GM18858 (cell line): ENCODE measurements at regions not wholly inside any gene's neighbourhood (a gene's known extent, or its start where the extent isn't known, plus 50 kb on each side); places are given as distances from the start of the nearest gene placed in this dataset.

Experiments
- ATAC-seq: cut with Tn5 transposase; IDR thresholded peaks from one replicate; pipeline ENCODE4 v1.9.1; 2021; ENCODE audit not compliant: unreplicated experiment

DNA sequence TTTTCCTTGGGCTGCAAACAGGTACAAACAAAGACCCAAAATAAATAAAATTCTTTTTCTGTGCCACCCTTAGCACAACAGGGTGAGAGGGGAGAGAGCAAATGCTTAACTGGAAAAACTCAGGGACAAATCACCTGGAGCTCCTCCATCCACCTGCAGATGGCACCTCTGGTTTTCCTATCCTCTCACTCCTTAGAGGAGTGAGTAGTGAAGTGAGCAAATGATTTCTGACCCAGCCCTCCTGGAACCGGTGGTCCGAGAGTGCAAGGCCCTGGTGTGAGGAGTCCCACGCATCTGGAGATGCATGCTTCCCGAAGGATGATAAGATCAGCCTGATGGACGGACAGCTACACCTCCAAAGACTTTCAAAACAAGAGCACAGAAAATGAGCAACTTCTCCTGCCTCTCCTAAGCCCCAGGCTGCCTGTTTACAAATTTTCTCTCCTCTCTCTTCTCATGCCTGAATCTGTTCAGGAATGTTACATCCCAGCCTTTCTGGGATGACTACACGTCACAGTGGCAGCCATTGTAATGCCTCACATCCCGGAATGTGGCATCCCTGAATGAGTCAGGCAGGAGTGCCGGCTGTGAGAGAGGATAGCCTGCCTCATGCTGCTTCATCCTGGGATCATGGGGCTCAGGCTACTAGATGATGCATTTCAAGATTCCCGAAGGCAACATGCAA lies 86.4 kb downstream of the ADRB2 start:
- ATAC-seq: no peak

DNA sequence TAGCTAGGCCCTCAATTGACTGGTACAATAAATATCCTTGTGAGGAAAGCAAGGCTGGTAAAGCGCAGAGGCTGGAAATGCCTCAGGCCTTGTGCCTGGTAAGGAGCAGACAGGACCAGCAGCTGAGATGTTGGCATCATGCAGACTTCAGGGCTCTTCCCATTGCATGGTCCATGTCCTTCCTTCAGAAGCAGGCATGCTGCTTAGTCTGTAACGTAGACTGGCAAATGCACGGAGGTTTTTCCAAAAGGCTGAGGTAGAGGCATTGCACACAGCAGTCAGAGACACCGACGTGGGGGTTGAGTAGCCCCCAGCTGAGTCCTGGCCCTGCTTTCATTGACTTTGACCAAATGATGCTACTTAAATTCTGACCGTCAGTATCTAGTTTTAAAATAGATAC lies 87.1 kb downstream of the ADRB2 start:
- no peak for ATAC-seq

DNA sequence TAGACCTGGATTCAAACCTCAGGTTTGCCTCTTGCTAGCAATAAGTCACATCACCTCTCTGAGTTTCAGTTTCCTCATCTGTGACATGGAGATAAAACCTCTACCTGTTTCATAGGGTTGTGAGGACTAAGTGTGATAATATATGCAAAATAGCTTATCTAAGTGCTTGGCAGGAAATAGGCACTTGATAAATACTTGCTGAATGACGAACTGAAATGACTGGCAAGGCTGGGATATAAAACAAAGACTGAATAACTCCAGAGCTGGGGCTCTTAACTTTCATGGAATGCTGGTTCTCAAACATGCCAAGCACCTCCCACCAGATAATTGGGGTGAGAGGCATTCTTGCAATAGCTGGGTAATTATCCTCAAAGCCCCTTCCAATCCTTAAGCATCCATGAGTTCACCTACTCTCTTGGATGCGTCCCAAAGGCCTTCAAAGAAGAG lies 87.6 kb downstream of the ADRB2 start:
- no peak for ATAC-seq

DNA sequence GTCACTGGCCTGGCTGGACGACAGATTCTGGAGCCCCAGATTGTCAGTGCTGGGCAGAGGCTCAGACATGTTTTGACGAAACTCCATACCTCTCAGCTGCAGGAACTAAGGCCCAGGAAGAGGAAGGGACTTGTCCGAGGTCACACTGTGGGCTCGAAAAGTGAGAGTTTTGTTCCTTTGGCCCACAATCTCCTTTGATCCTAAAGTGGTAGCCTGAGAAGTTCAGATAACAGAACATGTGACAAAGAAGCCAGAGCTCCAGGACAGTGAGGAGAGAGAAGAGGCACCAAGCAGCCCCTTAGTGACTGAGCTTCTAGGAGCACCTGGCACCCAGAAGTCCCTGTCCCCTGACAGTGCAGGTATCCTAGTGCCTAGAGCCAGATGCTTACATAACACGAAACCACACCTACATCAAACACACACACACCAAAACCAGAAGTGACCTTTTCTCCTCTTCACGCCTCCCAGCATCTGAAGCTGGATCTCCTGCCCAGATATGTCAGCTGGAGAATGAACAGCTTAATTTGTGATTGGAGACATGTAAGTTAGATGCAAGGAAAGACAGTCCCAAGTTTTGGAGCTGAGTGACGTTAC lies 88.9 kb downstream of the ADRB2 start:
- ATAC-seq: no peak

DNA sequence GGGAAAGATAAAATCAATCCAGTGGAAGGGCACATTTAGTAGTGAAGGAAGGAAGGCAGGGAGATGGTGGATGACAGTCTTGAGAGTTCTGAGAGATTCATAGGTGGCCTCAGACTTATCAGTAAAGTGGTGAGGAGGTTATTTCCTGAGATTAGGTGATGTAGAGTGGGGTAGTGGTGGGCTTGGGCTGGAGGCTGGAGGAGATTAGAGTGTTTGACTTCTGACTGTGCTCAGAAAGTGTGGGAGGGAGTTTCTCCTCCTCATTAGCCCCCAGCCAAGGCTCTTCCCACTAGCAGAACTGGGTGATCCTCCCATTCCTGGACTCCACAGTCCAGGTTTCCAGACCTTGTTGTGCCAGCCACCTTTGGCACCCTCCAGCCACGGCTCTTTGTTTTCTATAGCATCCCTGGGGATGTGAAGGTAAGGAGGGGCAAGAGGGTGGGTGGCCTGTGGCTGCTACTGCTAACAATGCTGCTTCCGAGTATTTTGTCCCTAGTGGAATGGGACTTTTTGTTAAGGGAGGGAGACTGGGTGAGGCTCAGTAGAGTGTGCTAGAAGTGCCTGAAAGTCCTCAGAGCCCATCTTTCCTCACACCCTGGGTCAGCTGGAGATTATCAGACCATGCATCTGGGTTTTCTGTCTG lies 94.4 kb downstream of the ADRB2 start:
- ATAC-seq: no peak

DNA sequence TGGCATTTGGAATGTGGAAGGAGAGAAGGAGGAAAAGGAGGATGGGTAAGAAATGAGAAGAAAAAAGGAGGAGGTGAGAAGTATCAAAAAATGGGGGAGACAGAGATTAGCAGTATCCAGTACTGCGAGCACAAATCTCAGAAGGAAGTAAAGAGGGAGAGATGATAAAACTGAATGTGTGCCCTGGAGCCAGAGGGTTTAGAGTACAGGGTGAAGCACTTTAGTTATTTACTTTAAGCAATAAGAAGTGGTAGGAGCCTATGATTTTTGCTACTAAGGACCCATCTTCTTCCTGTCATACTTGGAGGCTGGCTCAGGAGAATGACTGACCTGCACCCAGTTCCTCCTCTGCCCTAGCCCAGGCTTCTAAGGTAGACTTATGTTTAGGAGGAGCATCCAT lies 94.9 kb downstream of the ADRB2 start:
- ATAC-seq: no peak

DNA sequence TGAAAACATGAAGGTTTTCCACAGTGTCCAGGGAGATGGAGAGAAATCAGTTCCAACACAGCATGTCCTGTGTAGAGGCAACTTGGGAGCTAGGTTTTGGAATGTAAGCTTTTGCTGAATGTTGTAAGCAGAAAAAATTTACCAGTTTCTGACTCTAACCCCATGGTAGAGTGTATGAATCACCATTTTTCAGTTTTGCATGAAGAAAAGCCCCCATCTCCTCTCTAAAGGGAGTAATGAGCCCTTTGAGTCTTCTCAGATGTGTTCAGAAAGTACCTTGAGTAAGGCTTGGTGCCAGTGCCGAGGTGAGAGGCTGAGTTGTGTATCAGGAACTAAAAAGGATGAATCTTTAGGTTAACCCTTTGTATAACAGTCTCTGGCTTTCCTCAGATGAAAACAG lies 96.2 kb downstream of the ADRB2 start:
- peak; percentile 92 for ATAC-seq

DNA sequence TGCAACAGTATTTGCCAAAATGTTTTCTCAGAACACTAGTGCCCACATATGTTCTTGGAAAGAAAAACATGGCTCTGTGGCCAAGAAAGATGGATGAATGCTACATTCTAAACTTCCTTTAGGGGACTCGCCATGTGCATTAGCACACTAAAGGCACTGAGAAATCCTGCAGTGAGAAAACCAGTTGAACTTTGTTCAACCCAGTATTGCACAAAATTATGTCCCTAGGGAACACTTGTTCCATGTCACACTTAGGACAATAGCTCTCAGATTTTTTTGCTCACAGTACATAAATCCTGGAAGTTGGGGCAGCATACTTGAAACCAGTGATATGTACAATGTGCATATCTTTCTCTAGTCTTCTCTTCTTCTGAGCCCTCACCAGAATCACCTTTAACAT lies 96.6 kb downstream of the ADRB2 start:
- ATAC-seq: no peak

DNA sequence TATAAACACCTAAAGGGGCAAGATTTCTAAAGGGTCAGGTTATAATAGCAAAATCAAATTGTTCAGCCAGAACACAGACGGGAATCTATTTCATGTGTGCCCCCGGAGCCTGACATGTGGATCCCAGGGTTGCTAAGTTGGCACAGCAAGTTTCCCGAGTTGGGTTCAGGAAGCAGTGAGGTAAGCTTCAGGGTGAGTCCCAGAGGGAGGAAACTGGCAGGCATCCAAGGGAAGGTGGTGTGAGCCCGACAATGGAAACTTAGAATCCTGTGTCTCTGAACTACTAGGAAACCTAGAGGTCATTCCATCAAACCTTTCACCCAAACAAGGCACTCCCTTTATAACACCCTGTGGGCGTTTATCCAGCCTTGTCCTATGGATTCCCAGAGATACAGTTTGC lies 98.4 kb downstream of the ADRB2 start:
- no peak for ATAC-seq

DNA sequence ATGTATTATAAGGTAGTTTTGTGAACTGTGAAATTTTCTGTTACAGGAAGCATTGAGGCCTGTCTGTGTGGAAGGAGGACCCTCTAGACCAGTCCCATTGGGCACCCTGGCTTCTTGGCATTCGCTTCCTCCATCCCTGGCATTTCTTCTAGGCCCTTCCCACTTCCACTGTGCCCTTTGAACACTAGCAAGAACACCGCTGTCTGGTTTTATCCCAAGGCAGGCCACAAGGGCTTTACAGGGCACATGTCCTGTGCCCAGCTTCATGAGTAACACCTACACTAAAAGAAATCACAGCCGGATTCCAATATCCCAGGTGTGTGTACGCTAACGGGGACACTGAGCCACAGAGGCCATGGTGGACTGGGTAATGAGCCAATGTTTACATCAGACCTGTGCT lies 99.8 kb downstream of the ADRB2 start:
- no peak for ATAC-seq

DNA sequence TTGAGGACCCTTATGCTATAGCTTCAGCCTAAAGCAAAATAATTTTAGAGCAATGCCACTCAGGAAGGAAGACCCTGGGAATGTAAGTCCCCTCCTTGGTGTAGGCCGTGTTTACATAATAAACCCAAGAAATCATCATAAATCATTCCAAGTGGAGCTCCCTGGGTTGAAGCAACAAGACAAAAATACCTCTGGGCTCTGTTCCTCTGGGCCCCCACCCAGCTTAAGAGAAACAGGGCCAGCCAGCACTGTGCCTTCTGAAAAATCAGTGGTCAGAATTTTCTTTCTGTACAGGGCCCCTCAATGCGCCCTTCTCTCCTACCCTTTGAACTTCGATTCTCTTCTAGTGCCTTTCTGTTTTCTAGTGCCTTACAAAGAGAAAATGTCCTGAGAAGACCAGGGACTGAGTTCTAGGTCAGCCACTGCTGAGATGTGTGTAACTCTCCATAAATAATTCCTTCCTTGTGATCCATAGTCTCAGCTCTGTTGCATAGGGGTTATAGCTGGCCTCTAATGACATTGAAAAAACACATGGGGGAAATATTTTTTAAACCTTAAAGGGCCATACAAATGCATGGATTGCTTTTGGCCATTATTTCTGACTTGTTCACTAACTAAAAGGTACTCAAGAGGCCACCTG lies 101.0 kb downstream of the ADRB2 start:
- no peak for ATAC-seq

DNA sequence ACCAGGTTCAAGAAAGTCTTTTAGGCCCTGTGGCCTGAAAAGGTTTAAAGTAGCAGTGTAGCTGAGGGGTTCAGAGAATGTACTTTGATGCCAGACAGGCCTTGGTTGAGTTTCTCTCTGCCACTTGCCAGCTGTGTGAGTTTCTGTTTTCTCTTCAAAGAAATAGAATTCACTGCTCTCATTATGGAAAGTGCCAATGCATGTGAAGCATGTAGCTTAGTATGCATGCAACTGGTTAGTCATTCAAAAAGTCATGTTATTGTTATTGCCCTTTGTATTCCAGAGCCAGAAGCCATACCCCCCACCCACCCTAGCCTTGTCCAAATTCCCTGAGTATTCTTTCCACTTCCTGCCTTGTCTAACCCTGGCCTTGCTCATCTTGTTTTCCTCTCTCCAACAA lies 101.7 kb downstream of the ADRB2 start:
- no peak for ATAC-seq

DNA sequence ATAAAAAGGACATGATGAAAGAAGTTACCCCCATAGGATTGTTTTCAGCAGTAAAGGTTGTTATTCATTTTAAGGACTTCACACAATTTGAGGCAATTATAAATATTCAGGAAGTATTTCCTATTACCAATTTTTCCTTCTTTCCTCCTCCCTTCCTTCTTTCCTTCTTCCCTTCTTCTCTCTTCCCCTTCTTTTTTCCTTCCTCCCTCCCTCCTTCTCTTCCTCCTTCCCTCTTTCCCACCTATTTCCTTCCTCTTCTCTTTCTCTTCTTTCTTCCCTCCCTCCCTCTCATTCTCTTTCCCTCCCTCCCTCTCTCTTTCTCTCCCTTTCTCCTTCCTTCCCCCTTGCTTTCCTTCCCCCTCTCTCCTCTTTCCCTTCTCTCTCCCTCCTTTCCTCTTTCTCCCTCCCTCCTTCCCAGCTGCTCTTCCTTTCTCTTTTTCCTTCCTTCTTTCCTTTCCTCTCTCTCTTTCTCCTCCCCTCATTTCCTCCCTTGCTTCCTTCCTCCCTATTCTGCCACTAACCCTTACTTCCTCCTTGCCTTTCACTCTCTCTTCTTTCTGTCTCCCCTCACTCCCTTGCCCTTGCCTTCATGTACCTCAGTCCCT lies 105.1 kb downstream of the ADRB2 start:
- no peak for ATAC-seq

DNA sequence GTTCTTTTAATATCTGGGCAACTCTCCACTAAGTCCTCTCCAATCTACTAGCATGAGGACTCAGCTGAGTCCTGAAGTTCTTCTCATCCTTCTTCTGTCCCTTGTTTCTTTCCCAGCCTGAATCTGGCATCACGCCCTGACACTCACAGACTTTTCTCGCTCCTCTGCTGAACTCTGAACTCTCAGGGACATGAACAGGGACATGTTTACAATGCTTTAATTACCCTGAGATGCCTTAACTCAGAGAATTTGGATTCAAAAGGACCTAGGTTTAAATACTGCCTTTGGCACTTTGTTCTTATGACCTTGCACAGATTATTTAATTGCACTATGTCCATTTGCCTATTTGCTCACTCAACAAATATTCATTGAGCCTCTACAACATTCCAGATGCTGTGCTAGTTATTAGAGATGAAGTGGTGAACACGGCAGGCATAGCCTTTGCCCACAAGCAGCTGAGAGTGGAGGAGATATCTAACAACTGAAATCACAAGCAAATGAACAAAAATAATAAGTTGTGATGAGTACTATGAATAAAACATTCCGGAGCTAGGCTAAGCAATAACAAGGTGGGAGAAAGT lies 106.0 kb downstream of the ADRB2 start:
- no peak for ATAC-seq

DNA sequence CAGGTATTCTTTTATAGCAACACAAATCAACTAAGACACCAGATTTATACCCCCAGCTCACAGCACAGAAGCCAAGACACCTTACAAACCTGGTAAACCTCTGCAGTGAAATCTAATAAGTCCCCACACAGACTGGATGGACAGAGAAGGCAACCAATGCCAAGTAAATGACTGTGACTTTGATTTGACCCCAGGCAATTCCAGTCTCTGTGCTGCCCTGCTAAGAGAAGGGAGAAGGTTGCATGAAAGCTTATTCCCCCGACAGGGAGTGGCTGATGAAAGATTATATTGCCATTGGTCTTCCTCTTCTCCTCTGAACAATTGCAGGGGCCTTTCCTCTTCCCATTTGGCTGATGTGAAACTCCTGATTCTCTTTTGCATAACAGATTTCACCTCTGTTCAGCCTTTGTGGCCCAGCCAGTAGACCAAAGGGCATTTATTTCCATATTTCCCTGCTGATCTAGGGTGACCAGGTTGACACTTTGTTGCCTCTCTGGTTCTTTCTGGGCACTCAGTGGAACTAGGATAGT lies 107.6 kb downstream of the ADRB2 start:
- ATAC-seq: no peak

DNA sequence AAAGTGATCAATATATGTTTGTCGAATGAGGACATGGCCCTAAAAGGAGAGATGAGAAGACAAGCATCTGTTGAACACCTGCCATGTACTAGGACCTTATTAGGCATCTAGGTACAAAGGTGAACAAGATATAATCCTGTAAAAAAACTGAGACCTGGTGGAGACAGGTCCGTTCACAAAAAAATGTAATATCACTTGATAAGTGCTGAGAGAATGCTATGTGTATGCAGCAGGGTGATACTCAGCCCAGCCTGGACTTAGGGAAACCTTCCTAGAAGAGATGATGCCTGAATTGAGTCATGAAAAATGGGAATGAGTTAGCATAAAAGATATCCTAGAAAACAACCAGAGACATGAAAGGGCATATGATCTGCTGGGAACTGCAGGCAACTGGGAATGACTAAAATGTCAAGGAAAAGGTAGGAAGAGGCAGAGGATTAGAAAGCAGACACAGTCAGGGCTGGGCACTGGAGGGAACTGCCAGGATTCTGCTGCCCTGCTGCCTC lies 108.5 kb downstream of the ADRB2 start:
- no peak for ATAC-seq

DNA sequence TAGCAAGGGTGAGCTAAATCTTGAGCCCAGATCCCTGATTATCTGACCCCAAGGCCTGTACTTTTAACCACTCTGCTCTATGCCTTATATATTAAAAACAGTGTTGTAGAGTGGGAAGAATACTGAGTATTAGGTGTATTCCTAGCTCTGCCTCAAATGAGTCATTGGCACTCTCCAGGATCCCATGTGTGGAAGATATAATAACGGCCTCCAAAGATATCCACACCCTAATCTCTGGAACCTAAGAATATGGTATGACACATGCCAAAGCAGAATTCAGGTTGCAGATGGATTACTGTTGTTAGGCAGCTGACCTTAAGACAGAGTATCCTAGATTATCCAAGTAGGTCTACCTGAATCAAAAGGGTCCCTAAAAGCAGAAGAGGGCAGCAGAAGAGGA lies 110.8 kb downstream of the ADRB2 start:
- no peak for ATAC-seq

DNA sequence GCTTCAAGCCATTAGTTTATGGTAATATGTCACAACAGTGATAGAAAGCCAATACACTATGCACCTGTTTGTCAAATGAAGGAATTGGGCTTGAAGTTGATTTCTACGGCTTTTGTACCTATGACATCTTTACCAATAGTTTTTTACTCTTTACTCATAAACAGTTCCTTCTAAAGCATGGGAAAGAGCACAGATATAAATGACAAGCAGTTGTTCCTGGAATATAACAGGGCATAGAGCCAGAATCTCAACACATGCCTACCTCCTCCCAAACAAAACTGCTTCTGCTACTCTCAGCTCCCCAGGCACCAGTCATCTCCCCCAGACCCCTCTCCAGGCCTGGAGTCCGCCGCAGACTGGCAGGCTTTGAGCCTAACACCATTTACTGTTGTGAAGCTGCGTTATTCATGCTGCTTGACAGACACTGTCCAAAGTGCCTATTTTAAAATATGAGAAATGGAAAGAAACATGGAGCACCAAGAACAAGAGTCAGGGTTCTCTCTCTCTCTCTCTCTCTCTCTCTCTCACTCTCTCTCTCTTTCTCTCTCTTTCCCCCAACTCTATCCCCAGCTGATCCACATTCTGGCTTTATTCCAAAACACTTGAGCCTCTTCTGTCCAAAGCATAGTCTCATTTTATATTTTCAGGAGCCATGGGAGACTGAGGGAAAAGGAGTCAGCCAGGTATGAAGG lies 111.6 kb downstream of the ADRB2 start:
- ATAC-seq: no peak

DNA sequence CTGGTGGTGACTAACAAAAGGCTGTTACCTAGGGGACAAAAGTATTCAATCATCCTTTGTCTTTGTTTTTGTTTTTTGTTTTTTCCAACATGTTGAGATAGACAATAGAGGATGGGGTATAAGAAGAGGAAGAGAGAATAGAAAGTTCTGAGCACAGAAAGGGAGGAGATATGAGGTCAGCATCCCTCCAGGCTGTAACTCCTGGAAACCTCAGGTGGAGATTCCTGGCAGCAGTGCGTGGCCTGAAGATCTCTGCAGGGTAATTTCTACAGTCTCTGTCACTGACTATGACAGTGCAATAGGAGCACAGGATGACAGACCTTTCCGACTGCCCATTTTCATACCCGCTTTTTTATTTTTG lies 112.1 kb downstream of the ADRB2 start:
- no peak for ATAC-seq

DNA sequence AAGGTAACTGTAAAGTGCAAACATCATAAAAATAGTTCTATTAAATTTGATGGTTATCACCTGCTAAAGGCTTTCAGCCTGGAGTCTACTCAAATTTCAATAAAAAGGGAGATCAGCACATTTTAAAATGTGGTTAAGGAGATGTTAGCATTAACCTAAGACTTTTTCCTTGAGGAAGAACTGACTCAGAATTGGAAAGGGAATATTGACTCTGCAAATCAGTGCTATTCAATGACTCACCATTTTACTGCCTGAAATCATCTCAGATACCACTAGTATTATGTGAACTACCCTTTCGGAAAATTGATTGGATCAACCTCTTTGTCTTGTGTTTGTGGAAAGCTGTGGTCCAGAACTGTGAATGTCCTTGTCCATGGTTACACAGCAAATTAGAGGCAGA lies 113.3 kb downstream of the ADRB2 start:
- no peak for ATAC-seq
